ENCODE measurements at regions not wholly inside any gene's neighbourhood (a gene's known extent, or its start where the extent isn't known, plus 50 kb on each side); places are given as distances from the start of the nearest gene placed in this dataset.

DNA sequence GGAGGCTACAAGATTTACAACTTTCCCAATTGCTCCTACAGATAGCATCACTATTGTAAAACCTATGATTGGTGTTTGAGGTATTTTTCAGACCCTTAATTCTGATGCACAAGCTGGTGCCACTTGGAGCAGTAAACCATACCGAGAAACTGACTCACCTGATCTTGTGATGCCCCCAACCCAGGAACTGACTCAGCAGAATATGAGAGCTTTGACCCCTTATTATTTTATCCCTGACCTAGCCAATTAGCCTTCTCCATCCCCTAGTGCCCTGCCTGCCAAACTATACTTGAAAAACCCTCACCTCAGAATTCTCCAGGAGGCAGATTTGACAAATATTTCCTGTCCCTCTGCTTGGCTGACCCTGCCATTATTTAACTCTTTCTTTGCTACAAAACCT is 585.9 kb upstream of the GHITM start:
- TF ChIP-seq, protein P1, sequence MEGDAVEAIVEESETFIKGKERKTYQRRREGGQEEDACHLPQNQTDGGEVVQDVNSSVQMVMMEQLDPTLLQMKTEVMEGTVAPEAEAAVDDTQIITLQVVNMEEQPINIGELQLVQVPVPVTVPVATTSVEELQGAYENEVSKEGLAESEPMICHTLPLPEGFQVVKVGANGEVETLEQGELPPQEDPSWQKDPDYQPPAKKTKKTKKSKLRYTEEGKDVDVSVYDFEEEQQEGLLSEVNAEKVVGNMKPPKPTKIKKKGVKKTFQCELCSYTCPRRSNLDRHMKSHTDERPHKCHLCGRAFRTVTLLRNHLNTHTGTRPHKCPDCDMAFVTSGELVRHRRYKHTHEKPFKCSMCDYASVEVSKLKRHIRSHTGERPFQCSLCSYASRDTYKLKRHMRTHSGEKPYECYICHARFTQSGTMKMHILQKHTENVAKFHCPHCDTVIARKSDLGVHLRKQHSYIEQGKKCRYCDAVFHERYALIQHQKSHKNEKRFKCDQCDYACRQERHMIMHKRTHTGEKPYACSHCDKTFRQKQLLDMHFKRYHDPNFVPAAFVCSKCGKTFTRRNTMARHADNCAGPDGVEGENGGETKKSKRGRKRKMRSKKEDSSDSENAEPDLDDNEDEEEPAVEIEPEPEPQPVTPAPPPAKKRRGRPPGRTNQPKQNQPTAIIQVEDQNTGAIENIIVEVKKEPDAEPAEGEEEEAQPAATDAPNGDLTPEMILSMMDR (IDR thresholded peaks at IDR 0.05; ENCODE audit: control insufficient read depth, extremely low read depth, insufficient read depth) = no peak
- H3K4me3 ChIP-seq (ENCODE audit: low read depth, low read length) = no peak overlapping the region
- DNase-seq (ENCODE audit: low read depth) = no peak

DNA sequence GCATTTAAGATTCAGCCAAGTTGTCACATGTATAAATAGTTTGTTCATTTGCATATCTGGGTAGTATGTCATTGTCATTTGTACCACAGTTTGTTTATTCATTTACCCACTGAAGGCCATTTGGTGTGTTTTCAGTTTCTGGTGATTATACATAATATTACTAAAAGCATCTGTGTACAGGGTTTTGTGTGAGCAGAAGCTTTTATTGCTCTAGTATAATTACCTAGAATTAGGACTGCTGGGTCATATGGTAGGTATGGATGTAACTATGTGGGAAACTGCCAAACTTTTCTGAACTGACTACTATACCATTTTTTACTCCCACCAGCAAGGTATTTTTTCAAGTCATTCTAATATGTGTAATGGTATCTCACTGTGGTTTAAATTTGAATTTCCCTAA is 584.0 kb upstream of the GHITM start:
- no peak for DNase-seq (ENCODE audit: low read depth)
- TF ChIP-seq, protein P1 (IDR thresholded peaks at IDR 0.05; ENCODE audit: control insufficient read depth, extremely low read depth, insufficient read depth) = no peak
- H3K4me3 ChIP-seq (ENCODE audit: low read depth, low read length) = no peak overlapping the region

DNA sequence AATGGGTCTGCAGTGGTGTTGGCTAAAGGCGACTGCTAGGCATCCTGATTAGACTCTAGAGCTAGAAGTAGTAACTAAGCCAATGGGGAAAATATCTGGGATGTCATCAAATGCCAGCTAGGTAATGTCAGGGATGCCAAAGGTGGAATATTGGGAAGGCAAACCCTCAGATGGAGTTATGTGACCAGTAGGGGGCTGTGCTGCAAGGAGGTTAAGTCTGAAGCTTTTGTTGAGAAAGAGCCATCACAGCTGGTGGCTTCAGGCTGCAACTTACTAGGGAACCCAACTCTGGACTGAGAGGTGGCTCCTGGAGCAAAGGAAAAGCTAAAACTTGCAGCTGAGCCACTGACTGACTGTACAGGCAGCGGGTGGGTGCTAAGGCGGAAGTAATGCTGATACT is 576.9 kb upstream of the GHITM start:
- no peak overlapping the region for H3K4me3 ChIP-seq (ENCODE audit: low read depth, low read length)
- TF ChIP-seq, protein P1 (IDR thresholded peaks at IDR 0.05; ENCODE audit: control insufficient read depth, extremely low read depth, insufficient read depth) = no peak
- DNase-seq (ENCODE audit: low read depth) = no peak

DNA sequence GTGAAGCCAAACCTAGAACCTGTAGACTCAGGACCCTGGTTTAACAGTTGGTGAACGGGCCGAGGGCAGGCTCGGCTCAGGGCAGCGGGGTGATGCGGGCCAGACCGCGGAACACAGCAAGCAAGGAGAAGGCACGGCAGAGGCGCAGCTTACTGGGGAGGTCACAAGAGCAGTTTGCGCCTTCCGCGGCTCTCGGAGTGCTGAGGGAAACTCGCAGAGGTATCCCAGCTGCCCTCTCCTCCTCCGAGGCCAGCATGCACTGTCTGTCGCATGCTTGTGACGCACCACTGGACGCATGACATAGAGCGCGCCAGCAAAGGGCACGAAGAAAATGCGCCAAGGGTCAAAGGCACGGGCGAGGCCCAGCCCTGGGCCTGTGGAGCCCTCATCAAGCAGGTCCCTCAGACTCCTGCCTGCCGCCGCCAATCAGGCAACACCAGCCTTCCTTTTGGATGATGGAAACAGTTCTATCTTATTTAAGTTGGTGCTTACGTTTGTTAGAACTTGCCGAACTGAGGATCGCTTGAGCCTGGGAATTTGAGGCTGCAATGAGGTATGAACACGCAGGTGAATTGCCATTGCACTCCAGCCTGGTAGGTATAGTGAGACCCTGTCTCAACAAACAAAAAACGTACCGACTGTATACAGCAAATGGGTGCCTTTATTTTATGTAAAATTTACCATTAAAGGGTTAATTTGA is 574.3 kb upstream of the GHITM start:
- TF ChIP-seq, protein P1 (IDR thresholded peaks at IDR 0.05; ENCODE audit: control insufficient read depth, extremely low read depth, insufficient read depth) = no peak
- no peak overlapping the region for H3K4me3 ChIP-seq (ENCODE audit: low read depth, low read length)
- no peak for DNase-seq (ENCODE audit: low read depth)

DNA sequence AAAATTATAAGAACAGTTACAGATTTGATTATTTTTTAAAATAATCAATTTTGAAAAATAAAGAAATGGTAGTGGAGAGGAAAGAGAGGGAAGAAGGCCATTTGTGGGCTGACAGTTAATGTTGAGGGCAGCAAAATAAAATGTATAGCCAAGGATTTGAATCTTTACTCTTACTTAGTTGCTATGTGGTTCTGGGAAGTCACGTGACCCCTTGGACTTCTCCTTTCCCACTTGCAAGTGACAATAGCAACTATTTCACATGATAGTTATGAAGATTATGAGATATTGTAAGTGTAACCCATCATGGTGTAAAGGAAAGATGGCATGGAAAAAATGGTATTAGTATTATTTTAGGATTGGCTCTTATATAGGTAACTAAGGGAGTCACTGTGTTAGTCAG is 567.3 kb upstream of the GHITM start:
- no peak for DNase-seq (ENCODE audit: low read depth)
- TF ChIP-seq, protein P1 (IDR thresholded peaks at IDR 0.05; ENCODE audit: control insufficient read depth, extremely low read depth, insufficient read depth) = no peak
- no peak overlapping the region for H3K4me3 ChIP-seq (ENCODE audit: low read depth, low read length)

DNA sequence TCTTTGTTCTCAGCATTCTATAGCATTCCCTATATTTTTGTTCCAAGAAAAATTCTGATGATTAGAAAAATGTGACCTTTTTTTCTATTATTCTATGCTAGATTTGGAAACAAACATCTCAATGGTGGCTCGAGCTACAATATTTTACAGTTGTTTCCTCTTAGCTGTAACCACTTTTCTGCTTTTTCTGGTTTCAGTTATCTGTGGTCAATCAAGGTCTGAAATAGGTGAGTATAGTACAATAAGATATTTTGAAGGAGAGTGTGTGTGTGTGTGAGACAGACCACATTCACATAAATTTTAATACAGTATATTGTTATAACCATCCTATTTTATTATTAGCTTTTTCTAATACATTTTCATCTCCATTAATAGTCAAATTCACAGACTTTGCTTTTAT is 564.5 kb upstream of the GHITM start:
- TF ChIP-seq, protein P1 (IDR thresholded peaks at IDR 0.05; ENCODE audit: control insufficient read depth, extremely low read depth, insufficient read depth) = no peak
- no peak for DNase-seq (ENCODE audit: low read depth)
- no peak overlapping the region for H3K4me3 ChIP-seq (ENCODE audit: low read depth, low read length)

DNA sequence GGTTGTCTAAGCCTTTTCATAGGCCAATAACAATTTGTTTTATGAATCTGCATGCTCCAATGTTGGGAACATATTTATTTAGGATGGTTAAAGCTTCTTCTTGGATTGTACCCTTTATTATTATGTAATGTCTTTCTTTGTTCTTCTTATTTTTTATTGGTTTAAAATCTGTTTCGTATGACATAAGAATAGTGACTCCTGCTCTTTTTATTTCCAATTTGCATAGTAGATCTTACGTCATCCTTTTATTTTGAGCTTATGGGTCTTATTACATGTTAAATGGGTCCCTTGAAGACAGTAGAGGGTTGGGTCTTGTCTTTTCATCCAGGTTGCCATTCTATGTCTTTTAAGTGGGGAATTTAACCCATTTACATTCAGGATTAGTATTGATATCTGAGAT is 561.9 kb upstream of the GHITM start:
- TF ChIP-seq, protein P1 (IDR thresholded peaks at IDR 0.05; ENCODE audit: control insufficient read depth, extremely low read depth, insufficient read depth) = no peak
- H3K4me3 ChIP-seq (ENCODE audit: low read depth, low read length) = no peak overlapping the region
- DNase-seq (ENCODE audit: low read depth) = no peak
